ENCODE measurements at regions not wholly inside any gene's neighbourhood (a gene's known extent, or its start where the extent isn't known, plus 50 kb on each side); places are given as distances from the start of the nearest gene placed in this dataset.

DNA sequence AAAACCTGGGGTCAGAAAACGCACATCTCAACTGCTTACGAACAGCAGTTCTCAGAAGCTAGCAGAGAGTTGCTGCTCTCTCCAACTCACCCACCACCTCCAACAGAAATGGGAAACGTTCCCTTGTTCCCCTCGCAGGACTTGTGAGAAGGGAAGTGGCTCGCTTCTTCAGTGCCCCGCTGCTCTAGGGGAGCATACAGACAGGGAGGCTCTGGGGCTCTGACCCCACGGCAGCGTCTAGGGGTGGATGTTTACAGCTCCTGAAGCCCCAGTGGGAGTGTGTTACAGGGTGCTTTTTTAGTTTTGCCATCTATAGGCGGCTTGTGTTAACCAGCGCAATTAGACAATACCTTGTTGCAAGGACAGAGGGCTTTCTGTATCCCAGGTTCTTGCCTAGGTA, 267.7 kb upstream of the ACTBL2 start:
- H3K27ac ChIP-seq = no peak overlapping the region
- TF ChIP-seq, protein P1, sequence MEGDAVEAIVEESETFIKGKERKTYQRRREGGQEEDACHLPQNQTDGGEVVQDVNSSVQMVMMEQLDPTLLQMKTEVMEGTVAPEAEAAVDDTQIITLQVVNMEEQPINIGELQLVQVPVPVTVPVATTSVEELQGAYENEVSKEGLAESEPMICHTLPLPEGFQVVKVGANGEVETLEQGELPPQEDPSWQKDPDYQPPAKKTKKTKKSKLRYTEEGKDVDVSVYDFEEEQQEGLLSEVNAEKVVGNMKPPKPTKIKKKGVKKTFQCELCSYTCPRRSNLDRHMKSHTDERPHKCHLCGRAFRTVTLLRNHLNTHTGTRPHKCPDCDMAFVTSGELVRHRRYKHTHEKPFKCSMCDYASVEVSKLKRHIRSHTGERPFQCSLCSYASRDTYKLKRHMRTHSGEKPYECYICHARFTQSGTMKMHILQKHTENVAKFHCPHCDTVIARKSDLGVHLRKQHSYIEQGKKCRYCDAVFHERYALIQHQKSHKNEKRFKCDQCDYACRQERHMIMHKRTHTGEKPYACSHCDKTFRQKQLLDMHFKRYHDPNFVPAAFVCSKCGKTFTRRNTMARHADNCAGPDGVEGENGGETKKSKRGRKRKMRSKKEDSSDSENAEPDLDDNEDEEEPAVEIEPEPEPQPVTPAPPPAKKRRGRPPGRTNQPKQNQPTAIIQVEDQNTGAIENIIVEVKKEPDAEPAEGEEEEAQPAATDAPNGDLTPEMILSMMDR (conservative IDR thresholded peaks at IDR 0.05) = no peak

DNA sequence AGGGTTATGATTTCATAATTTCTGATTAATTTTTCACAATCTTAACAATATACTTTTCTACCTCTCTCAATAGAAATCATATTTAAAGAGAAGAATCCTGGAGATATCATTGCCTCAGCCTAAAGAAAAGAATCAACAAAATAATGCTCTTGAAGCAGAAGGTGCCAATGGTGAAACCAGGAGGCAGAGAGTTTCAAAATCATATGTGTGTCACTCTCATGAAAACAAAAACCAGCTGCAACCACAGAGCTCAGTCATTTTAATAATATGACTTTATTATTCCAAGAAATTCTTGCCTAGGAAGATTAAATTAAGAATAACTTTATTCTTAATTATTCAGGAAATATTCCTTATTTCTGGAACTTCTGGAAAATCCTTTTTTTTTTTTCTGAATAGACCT, 266.8 kb upstream of the ACTBL2 start:
- H3K27ac ChIP-seq = no peak overlapping the region
- TF ChIP-seq, protein P1 (conservative IDR thresholded peaks at IDR 0.05) = no peak

DNA sequence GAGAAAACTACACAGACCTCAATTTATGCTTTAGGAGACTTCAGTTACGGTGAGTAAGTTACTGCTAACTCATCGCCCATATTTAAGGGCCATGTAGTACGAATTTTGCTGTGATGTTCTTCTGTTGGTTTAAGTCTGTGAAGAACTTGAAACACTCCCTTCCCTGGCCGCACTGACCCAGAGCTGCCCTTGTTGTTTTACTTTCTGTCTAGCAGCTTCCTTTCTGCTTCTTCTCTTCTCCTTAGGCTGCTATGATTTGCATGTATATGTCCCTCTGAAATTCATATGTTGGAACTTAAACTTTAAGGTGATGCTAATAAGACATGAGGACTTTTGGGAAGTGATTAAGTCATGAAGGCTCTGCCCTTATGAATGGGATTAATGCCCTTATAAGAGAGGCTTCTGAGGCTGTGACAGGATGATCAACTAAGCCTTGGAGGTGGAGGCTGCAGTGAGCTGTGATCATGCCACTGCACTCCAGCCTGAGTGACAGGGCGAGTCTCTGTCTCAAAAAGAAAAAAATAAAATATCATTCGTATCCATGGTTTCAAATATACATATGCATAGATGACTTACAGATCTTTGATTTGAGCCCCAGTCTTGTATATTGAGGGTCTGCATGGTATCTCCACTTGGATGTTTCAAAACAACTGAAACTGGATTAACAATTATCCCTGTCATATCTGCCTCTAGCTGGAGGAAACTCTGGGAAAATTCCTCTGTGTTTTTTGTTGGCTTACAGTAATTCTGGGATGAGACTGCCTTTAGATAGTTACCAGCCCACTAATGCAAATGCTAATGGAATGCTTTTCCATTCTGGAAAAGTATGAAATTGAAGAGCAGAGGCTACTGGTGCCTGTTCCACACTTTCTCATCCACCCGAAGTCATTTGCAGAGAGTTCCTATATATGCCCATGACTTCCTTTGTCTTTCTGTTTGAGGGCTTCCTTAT, 263.4 kb upstream of the ACTBL2 start:
- H3K27ac ChIP-seq = no peak overlapping the region
- TF ChIP-seq, protein P1 (conservative IDR thresholded peaks at IDR 0.05) = no peak

DNA sequence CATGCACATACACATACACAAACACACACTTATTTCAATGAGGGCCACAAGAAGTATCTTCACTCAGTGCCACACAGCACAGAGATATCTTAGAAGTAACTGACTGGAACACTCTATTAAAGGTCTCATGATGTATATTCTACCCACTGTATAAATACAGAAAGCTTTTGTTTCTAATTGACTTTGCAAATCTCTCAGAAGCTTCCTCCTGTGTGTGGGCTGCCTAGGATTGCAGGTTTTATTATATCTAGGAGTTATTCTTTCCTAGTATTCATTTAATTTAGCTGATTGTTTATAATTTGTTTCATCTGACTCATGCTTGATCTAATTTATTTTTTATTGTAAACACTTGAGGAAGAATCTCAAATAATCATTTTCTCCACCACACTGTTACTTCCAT, 262.4 kb upstream of the ACTBL2 start:
- H3K27ac ChIP-seq = no peak overlapping the region
- TF ChIP-seq, protein P1 (conservative IDR thresholded peaks at IDR 0.05) = no peak

DNA sequence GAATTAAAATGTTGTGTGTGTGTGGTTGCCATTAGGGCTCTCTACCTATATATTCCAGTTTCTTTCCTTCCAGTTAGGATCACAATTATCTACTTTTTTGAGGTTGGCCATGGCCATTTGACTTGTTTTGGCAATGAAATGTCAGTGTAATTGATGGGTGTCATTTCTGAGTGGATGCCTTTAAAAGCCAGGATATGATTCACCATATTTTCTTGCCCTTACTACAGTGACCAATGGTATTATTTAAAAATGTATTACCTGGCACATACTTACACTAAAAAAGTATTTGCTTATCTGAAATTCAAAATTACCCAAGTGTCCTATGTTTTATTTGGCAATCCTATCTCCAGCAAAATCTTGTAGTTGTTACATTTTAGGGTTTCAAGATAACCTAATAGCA, 258.7 kb upstream of the ACTBL2 start:
- TF ChIP-seq, protein P1 (conservative IDR thresholded peaks at IDR 0.05) = no peak
- no peak overlapping the region for H3K27ac ChIP-seq

DNA sequence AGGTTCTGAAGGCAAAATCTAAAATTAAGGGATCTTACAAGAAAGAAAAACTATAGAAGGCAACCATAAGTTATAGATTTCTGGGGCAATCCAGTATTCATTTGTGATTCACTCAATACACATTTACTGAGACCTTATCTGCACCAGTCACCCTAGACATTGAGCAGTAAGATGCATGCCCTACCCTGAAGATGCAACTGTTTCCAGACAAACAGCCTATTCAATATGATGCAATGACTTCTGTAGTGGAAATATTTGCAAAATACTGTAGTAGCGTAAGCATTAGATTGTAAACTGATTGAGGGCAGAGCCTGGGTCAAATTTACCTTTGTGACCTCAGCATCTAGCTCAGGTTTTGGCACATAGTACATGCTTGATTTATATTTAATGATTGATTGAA, 256.2 kb upstream of the ACTBL2 start:
- TF ChIP-seq, protein P1 (conservative IDR thresholded peaks at IDR 0.05) = no peak
- no peak overlapping the region for H3K27ac ChIP-seq

DNA sequence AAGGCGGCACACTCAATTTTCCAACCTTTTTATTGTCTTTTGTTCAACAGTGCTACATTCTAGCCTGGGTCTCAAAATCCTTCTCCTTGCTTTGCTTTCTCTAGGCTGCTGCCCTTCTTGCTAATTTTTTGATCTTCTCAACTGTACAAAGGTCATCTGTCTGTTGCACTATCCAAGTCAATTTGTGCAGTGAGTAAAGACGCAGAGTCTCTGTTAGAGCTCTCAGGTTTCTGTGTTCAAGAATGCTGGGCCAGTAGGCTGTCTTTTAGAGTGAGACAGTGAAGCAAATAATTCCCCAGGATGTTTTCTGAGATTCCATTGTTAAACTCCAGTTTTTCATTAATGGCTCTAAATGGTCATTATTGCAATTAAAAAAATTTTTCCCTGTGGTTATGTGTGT, 255.7 kb upstream of the ACTBL2 start:
- no peak overlapping the region for H3K27ac ChIP-seq
- TF ChIP-seq, protein P1 (conservative IDR thresholded peaks at IDR 0.05) = no peak
